Stimulated activated CD4-positive, alpha-beta T cell treated with anti-CD3 and anti-CD28 coated beads, TNF-alpha, amount 100 ng/mL, for 48 hours (primary cell): ENCODE measurements at regions not wholly inside any gene's neighbourhood (a gene's known extent, or its start where the extent isn't known, plus 50 kb on each side); places are given as distances from the start of the nearest gene placed in this dataset.
"Not testable (repeated sequence)": the region's sequence is repeated elsewhere in the genome, so short reads cannot be mapped to it uniquely, and the experiment has no call there.

ENCODE experiments used
- DNase-seq, 3 donors: peaks; one replicate each; pipeline ENCODE4 v3.0.0-alpha.2; 2020; ENCODE audit warnings: low read depth in 3 of 3

- DNase-seq, result no peak
Observed at GRCh38 chrY:19055232-19056137, 281.9 kb upstream of the HSFY2 start.

GRCh38 chrY:19053806-19054205, 280.3 kb upstream of the HSFY2 start:
- DNase-seq, result no peak

GRCh38 chrY:19051021-19051420, 277.5 kb upstream of the HSFY2 start:
- DNase-seq, result no peak

- DNase-seq, result no peak
Observed at GRCh38 chrY:19042984-19043442, 269.5 kb upstream of the HSFY2 start.

- DNase-seq, result no peak
Observed at GRCh38 chrY:19042306-19042958, 268.9 kb upstream of the HSFY2 start.

- no peak for DNase-seq
Observed at GRCh38 chrY:19026631-19027030, 253.1 kb upstream of the HSFY2 start.

- no peak for DNase-seq
Observed at GRCh38 chrY:19023934-19024333, 250.4 kb upstream of the HSFY2 start.

GRCh38 chrY:19020193-19020592, 246.7 kb upstream of the HSFY2 start:
- no peak for DNase-seq

- no peak for DNase-seq
Observed at GRCh38 chrY:19016990-19017389, 243.5 kb upstream of the HSFY2 start.

- DNase-seq, result no peak
Observed at GRCh38 chrY:19015854-19016253, 242.3 kb upstream of the HSFY2 start.

GRCh38 chrY:19015213-19015612, 241.7 kb upstream of the HSFY2 start:
- DNase-seq, result no peak

GRCh38 chrY:19012985-19013384, 239.4 kb upstream of the HSFY2 start:
- DNase-seq, result no peak

GRCh38 chrY:19011605-19012090, 238.1 kb upstream of the HSFY2 start:
- DNase-seq, result peak in 1 of 3 donors; percentile 0

- no peak for DNase-seq
Observed at GRCh38 chrY:19006234-19006633, 232.7 kb upstream of the HSFY2 start.

GRCh38 chrY:19005579-19005978, 232.0 kb upstream of the HSFY2 start:
- DNase-seq, result no peak

- DNase-seq, result no peak
Observed at GRCh38 chrY:18997635-18998240, 224.2 kb upstream of the HSFY2 start.

GRCh38 chrY:18993480-18993879, 219.9 kb upstream of the HSFY2 start:
- DNase-seq, result no peak

GRCh38 chrY:18992684-18993083, 219.1 kb upstream of the HSFY2 start:
- not testable (repeated sequence) for DNase-seq

- no peak for DNase-seq
Observed at GRCh38 chrY:18989356-18989755, 215.8 kb upstream of the HSFY2 start.

- no peak for DNase-seq
Observed at GRCh38 chrY:18966001-18966400, 192.5 kb upstream of the HSFY2 start.

- no peak for DNase-seq
Observed at GRCh38 chrY:18958846-18959245, 185.3 kb upstream of the HSFY2 start.

GRCh38 chrY:18951657-18952435, 178.3 kb upstream of the HSFY2 start:
- no peak for DNase-seq
